Trophoblast cell (in vitro differentiated cells and primary cell): ENCODE measurements at regions not wholly inside any gene's neighbourhood (a gene's known extent, or its start where the extent isn't known, plus 50 kb on each side); places are given as distances from the start of the nearest gene placed in this dataset.

Source experiments
- DNase-seq, 2 donors: peaks; one replicate each; pipeline ENCODE4 v3.0.0-alpha.2; 2016
- H2AFZ ChIP-seq: 2 replicates; pipeline ENCODE4 v1.6.1; 2013; ENCODE audit warnings: low read length, moderate library complexity, mild to moderate bottlenecking; ENCODE audit not compliant: insufficient read depth, poor library complexity
- H2AK5ac ChIP-seq: 2 replicates; pipeline ENCODE4 v1.6.1; 2013; ENCODE audit warnings: mild to moderate bottlenecking, low read length
- H2BK120ac ChIP-seq: 2 replicates; pipeline ENCODE4 v1.6.1; 2013; ENCODE audit warnings: low read length, mild to moderate bottlenecking, moderate library complexity; ENCODE audit not compliant: insufficient read depth, poor library complexity
- H2BK12ac ChIP-seq: 2 replicates; pipeline ENCODE4 v1.6.1; 2013; ENCODE audit warnings: mild to moderate bottlenecking, low read length, moderate library complexity
- H2BK5ac ChIP-seq: 2 replicates; pipeline ENCODE4 v1.6.1; 2013; ENCODE audit warnings: low read length, low read depth, moderate library complexity, mild to moderate bottlenecking; ENCODE audit not compliant: poor library complexity
- H3K14ac ChIP-seq: 2 replicates; pipeline ENCODE4 v1.6.1; 2013; ENCODE audit warnings: mild to moderate bottlenecking, low read length
- H3K18ac ChIP-seq: 2 replicates; pipeline ENCODE4 v1.6.1; 2013; ENCODE audit warnings: mild to moderate bottlenecking, low read length
- H3K23ac ChIP-seq: 2 replicates; pipeline ENCODE4 v1.6.1; 2013; ENCODE audit warnings: low read length
- H3K27ac ChIP-seq: 2 replicates; pipeline ENCODE4 v1.5.1; 2013; ENCODE audit warnings: low read depth, mild to moderate bottlenecking, inconsistent platforms, low read length, moderate library complexity
- H3K27me3 ChIP-seq: 2 replicates; pipeline ENCODE4 v1.6.1; 2013; ENCODE audit warnings: inconsistent platforms, mild to moderate bottlenecking, low read length, moderate library complexity; ENCODE audit not compliant: insufficient read depth
- H3K36me3 ChIP-seq, 2 experiments: 1 replicate in 1 of 2; 2 replicates in 1 of 2; pipeline ENCODE4 v1.6.1; 2013; ENCODE audit warnings: low read length in 2 of 2, mild to moderate bottlenecking in 2 of 2, moderate library complexity in 1 of 2; ENCODE audit not compliant: insufficient read depth in 2 of 2, control insufficient read depth in 1 of 2
- H3K4ac ChIP-seq: 2 replicates; pipeline ENCODE4 v1.6.1; 2013; ENCODE audit warnings: low read depth, mild to moderate bottlenecking, low read length, moderate library complexity
- H3K4me1 ChIP-seq, 2 experiments: 1 replicate in 1 of 2; 2 replicates in 1 of 2; pipeline ENCODE4 v1.6.1; 2013; ENCODE audit warnings: low read length in 2 of 2, mild to moderate bottlenecking in 2 of 2, moderate library complexity in 1 of 2; ENCODE audit not compliant: insufficient read depth in 2 of 2, control insufficient read depth in 1 of 2
- H3K4me2 ChIP-seq: 2 replicates; pipeline ENCODE4 v1.6.1; 2013; ENCODE audit warnings: inconsistent platforms, mild to moderate bottlenecking, low read length, moderate library complexity
- H3K4me3 ChIP-seq: 2 replicates; pipeline ENCODE4 v1.5.1; 2013; ENCODE audit warnings: mild to moderate bottlenecking, low read depth, low read length, inconsistent platforms
- H3K79me1 ChIP-seq: one replicate; pipeline ENCODE4 v1.6.1; 2013; ENCODE audit warnings: low read length
- H3K79me2 ChIP-seq: 2 replicates; pipeline ENCODE4 v1.6.1; 2013; ENCODE audit warnings: low read length, mild to moderate bottlenecking; ENCODE audit not compliant: control insufficient read depth, insufficient read depth, poor library complexity
- H3K9ac ChIP-seq: 2 replicates; pipeline ENCODE4 v1.6.1; 2013; ENCODE audit warnings: mild to moderate bottlenecking, low read length
- H3K9me3 ChIP-seq: 2 replicates; pipeline ENCODE4 v1.6.1; 2013; ENCODE audit warnings: low read depth, mild to moderate bottlenecking, control low read depth, inconsistent platforms, low read length; ENCODE audit not compliant: insufficient read depth
- H4K12ac ChIP-seq: 2 replicates; pipeline ENCODE4 v1.6.1; 2013; ENCODE audit warnings: low read depth, mild to moderate bottlenecking, low read length, moderate library complexity
- H4K8ac ChIP-seq: 2 replicates; pipeline ENCODE4 v1.6.1; 2013; ENCODE audit warnings: low read depth, mild to moderate bottlenecking, low read length, moderate library complexity
- H4K91ac ChIP-seq: one replicate; pipeline ENCODE4 v1.6.1; 2013; ENCODE audit warnings: low read depth, mild to moderate bottlenecking, low read length, moderate library complexity
- WGBS: extraction: QIAGEN DNeasy Blood & Tissue Kit; methylation state at CpG from one replicate; pipeline ENCODE4 v1.1.7; 2013; ENCODE audit warnings: missing lambda C conversion rate; ENCODE audit not compliant: insufficient read length, insufficient coverage; ENCODE audit errors: extremely low coverage; 5-methylcytosine and 5-hydroxymethylcytosine counted together

- Histone ChIP-seq H2AFZ (no peak overlapping the region), H3K4me1 (no peaks in the 10 kb centered on the region), H3K4me3 (no peak overlapping the region), H4K91ac (no peak overlapping the region), H2BK120ac (no peak overlapping the region), H3K9me3 (no peaks in the 10 kb centered on the region), H2BK12ac (no peak overlapping the region), H3K23ac (no peak overlapping the region), H4K12ac (no peak overlapping the region), H4K8ac (no peak overlapping the region), H3K4me2 (no peak overlapping the region), H3K27me3 (no peaks in the 10 kb centered on the region), H3K18ac (no peak overlapping the region), H2BK5ac (no peak overlapping the region), H3K14ac (no peak overlapping the region), H3K79me2 (no peaks in the 10 kb centered on the region), H3K4ac (no peak overlapping the region), H3K36me3 (no peaks in the 10 kb centered on the region), H3K9ac (no peak overlapping the region), H2AK5ac (no peak overlapping the region), H3K79me1 (no peaks in the 10 kb centered on the region), H3K27ac (no peak overlapping the region)
- DNase-seq: no peak
- no CpG with 5 or more reads among the region's 3 CpGs for WGBS
Measured at GRCh38 chr4:59936566-59936965, 1263.6 kb upstream of the ADGRL3 start.

DNA sequence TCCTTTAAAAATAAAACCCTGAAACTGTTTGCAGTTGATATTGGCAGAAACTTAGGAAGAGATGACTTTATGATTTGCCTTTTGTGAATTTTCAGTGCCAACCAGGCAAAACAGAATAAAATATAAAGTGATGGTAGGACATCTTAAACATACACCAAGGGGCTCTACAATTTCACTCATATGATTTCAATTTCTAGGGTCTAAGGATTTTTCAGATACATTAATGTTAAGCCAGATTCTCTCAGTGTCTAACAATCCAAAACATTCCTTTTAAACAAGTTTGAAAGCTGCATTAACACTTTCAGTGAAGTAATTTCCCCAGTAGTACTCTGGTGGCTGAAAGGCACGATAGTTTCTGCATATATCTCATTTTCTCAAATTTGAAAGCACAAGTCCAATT, 1262.0 kb upstream of the ADGRL3 start:
- Histone ChIP-seq H2AFZ (no peak overlapping the region), H3K18ac (no peak overlapping the region), H2AK5ac (no peak overlapping the region), H3K27ac (no peak overlapping the region), H3K9me3 (no peaks in the 10 kb centered on the region), H3K4me2 (no peak overlapping the region), H4K91ac (no peak overlapping the region), H3K14ac (no peak overlapping the region), H3K36me3 (no peaks in the 10 kb centered on the region), H3K79me1 (no peaks in the 10 kb centered on the region), H3K4ac (no peak overlapping the region), H2BK12ac (no peak overlapping the region), H3K9ac (no peak overlapping the region), H2BK5ac (no peak overlapping the region), H3K27me3 (no peaks in the 10 kb centered on the region), H3K4me3 (no peak overlapping the region), H2BK120ac (no peak overlapping the region), H3K23ac (no peak overlapping the region), H3K79me2 (no peaks in the 10 kb centered on the region), H4K12ac (no peak overlapping the region), H4K8ac (no peak overlapping the region), H3K4me1 (no peaks in the 10 kb centered on the region)
- DNase-seq: no peak
- WGBS: no CpG with 5 or more reads among the region's 1 CpG

DNA sequence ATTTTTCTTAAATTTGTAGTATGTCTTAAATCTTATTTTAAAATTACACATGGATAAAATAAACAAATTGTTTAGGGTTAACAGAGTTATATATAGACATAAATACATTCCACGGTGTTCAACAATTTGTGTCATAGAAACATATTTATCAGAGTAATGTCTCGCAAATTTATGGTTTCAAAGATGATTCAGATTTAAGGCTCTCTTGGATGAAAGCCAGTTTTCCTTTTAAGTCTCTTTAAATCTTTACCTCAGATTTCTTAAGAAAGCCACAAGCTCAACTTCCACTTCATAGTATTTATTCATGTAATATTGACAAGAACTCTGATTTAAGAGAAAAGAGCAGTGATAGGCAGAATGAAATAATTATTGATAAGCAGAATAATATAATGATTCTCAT, 1254.8 kb upstream of the ADGRL3 start:
- Histone ChIP-seq H3K9me3 (no peaks in the 10 kb centered on the region), H3K4me1 (no peaks in the 10 kb centered on the region), H4K8ac (no peak overlapping the region), H3K4ac (no peak overlapping the region), H3K18ac (no peak overlapping the region), H3K4me3 (no peak overlapping the region), H2BK12ac (no peak overlapping the region), H3K79me1 (no peaks in the 10 kb centered on the region), H2BK120ac (no peak overlapping the region), H3K36me3 (no peaks in the 10 kb centered on the region), H3K14ac (no peak overlapping the region), H3K4me2 (no peak overlapping the region), H3K23ac (no peak overlapping the region), H4K12ac (no peak overlapping the region), H3K9ac (no peak overlapping the region), H3K27me3 (no peaks in the 10 kb centered on the region), H3K79me2 (no peaks in the 10 kb centered on the region), H2AK5ac (no peak overlapping the region), H3K27ac (no peak overlapping the region), H2BK5ac (no peak overlapping the region), H4K91ac (no peak overlapping the region), H2AFZ (no peak overlapping the region)
- no peak for DNase-seq
- WGBS: no CpG with 5 or more reads among the region's 2 CpGs

- Histone ChIP-seq H3K9me3 (no peaks in the 10 kb centered on the region), H4K12ac (no peak overlapping the region), H3K14ac (no peak overlapping the region), H3K23ac (no peak overlapping the region), H3K79me2 (no peaks in the 10 kb centered on the region), H3K36me3 (no peaks in the 10 kb centered on the region), H2AFZ (no peak overlapping the region), H4K91ac (no peak overlapping the region), H2BK5ac (no peak overlapping the region), H3K4ac (no peak overlapping the region), H3K27ac (no peak overlapping the region), H3K4me2 (no peak overlapping the region), H2AK5ac (no peak overlapping the region), H2BK120ac (no peak overlapping the region), H3K9ac (no peak overlapping the region), H3K4me3 (no peak overlapping the region), H2BK12ac (no peak overlapping the region), H3K4me1 (no peaks in the 10 kb centered on the region), H4K8ac (no peak overlapping the region), H3K79me1 (no peaks in the 10 kb centered on the region), H3K18ac (no peak overlapping the region), H3K27me3 (no peaks in the 10 kb centered on the region)
- no peak for DNase-seq
- WGBS: no CpG with 5 or more reads among the region's 1 CpG
Measured at GRCh38 chr4:59945716-59946115, 1254.4 kb upstream of the ADGRL3 start.
